Fibroblast of the aortic adventitia (primary cell): ENCODE measurements at regions not wholly inside any gene's neighbourhood (a gene's known extent, or its start where the extent isn't known, plus 50 kb on each side); places are given as distances from the start of the nearest gene placed in this dataset.

Source experiments
- DNase-seq: peaks from one replicate; pipeline ENCODE4 v3.0.0-alpha.2; 2010; ENCODE audit warnings: low read depth
- H3K4me3 ChIP-seq: 2 replicates; pipeline ENCODE4 v1.5.1; 2011; ENCODE audit warnings: low read depth, mild to moderate bottlenecking, control low read depth, low read length, moderate library complexity
- TF ChIP-seq, protein P1 (sequence below): IDR thresholded peaks from 2 replicates; pipeline ENCODE4 v1.5.1; 2011; ENCODE audit warnings: mild to moderate bottlenecking, low read length, control low read depth, inconsistent platforms; ENCODE audit not compliant: insufficient read depth

DNA sequence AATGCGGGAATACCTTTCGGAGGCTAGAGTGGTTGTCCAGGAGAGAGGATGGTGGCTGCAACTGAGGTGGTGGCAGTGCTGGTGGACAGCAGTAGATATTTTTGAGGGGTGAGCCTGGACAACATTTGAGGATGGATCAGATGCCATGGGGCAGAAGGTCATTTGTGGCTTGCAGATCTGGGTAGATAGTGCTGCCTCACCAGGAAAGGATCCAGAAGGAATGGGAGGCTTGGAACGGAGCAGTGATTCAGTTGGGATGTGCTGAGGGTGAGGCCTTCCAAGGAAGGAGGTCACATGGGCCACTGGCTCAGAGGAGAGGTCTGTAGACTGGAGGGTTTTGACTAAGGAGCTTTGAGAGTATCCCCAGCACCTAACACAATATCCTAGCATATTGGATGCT, 110.8 kb upstream of the KAZN start:
- TF ChIP-seq, protein P1, sequence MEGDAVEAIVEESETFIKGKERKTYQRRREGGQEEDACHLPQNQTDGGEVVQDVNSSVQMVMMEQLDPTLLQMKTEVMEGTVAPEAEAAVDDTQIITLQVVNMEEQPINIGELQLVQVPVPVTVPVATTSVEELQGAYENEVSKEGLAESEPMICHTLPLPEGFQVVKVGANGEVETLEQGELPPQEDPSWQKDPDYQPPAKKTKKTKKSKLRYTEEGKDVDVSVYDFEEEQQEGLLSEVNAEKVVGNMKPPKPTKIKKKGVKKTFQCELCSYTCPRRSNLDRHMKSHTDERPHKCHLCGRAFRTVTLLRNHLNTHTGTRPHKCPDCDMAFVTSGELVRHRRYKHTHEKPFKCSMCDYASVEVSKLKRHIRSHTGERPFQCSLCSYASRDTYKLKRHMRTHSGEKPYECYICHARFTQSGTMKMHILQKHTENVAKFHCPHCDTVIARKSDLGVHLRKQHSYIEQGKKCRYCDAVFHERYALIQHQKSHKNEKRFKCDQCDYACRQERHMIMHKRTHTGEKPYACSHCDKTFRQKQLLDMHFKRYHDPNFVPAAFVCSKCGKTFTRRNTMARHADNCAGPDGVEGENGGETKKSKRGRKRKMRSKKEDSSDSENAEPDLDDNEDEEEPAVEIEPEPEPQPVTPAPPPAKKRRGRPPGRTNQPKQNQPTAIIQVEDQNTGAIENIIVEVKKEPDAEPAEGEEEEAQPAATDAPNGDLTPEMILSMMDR = no peak
- DNase-seq = peak; percentile 54
- H3K4me3 ChIP-seq = no peak overlapping the region

DNA sequence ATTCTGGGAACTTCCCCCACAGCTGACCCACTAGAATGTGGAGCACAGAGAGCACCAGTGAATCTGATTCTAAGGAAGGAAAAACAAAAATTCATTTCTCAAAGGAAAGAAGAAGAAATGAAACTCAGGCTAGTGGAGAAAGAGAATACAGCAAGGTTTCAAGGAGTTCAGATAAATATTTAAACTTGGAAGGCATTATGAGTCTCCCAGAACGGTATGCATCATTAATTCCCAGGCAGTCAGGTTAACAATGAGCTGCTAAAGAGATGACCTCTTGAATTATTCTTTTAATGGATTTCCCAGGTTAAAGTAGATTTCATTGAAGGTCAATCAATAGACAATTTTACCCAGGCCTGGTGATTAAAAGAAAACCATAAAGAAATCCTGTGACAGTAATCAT, 103.6 kb upstream of the KAZN start:
- DNase-seq = no peak
- H3K4me3 ChIP-seq = no peak overlapping the region
- TF ChIP-seq, protein P1 = no peak

DNA sequence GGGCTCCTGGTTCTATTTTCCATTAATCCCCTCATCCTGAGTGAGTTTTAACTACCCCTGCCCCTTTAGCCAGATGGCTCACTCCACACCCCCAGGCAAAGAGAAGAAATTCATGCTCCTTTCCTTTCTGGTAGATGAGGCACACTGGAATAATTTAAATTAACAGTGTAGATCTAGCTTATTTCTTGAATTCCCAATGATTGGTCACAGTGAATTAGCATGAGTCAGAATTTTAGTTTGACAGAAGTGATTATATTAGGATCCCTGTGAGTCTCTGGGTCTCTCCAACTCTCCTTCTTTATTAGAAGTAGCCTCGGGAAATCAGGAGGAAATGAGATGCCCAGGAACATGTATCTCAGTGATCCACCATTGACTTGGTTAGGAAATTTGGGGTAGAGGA, 103.1 kb upstream of the KAZN start:
- TF ChIP-seq, protein P1 = no peak
- no peak overlapping the region for H3K4me3 ChIP-seq
- no peak for DNase-seq

DNA sequence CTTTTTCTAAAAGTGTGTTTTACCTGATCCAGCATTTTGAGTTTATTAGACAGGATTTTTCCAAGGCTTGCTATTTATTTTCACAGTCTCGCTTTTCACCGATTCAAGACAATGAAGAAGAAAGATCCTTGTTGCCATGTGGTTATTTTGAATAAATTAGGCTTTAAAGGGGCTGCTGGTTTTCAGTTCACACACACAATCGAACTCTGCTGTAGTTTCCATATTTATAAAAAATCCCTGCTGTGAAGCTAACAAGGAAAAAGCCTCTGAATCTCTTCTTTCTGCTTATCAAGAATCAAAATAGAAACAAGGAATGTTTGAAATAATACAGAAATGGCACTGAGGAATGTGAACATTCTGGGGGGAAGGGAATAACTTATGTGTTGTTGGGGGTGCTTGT, 102.5 kb upstream of the KAZN start:
- DNase-seq = no peak
- TF ChIP-seq, protein P1 = no peak
- H3K4me3 ChIP-seq = no peak overlapping the region

DNA sequence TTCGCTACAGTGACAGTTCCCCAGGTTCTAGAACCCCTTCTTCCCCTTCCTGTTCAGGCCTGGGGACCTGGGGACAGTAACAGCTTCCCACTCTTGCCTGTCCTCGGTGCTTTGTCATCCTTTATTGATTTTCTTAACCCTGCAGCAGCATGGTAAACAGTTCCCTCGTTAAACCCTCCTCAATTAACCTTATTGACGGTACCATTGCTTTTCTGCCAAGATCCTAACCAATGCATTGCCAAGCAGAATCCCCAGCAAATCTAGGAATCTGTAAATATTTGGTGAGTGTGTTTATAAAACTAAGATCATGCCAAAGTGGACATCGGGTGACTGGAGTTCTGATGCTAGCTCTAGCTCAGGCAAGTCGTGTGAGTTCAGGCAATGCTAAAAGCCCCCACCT, 99.6 kb upstream of the KAZN start:
- TF ChIP-seq, protein P1 = no peak

DNA sequence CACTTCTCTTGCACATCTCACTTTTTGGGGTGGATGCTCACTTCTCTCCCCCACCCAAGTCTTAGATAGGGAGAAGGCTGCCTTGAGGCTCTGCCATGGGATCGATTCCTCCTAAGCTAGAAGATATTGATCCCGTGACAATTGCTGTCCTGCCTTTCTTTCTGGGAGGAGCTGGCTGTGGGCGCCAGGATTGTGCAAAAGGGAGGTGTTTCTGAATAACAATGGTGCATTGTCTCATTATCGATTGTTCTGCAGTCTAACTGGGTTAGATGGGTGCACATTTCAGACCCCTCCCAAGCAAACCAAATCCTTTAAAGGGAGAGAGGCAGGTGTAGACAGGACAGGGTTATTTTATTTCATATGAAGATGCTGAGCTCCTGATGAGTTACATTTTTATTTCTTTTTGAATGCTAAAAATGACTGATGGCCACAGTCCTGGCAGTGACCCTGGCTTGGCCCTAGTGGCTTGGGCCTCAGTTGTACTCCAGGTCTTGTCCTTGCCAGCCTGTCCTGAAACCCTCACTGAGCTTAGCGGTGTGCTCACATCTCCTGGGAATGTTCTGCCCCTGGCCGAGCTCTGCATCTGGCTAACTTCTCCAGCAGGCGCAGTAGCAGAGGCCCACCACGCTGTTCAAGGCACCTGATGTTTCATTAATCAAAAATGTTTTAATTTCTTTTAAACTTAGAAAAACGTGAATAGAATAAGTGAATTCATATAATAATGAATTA, 99.0 kb upstream of the KAZN start:
- TF ChIP-seq, protein P1 = no peak
- DNase-seq = no peak
- H3K4me3 ChIP-seq = no peak overlapping the region

More for the DNA sequence above, 99.6 kb upstream of the KAZN start:
- no peak for DNase-seq
- H3K4me3 ChIP-seq = no peak overlapping the region

DNA sequence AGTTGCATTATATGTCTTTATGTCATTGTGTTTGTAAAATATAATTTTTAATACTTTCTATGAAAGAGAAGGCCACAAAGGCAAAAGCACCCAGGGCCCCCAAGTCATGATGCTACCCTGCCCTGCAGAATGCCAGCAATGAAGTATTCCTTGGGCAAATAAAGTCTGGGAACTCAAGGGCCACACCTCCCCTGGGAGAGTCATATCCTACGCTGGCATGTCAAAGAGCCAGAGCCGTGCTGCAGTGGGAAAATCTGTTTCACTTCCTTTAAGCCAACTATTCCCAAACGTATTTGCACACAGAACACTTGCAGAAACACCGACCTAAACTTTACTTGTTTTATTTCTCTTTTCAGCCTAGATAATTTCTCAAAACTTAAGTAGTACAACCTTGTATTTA, 98.4 kb upstream of the KAZN start:
- TF ChIP-seq, protein P1 = no peak
- DNase-seq = no peak
- H3K4me3 ChIP-seq = no peak overlapping the region
